Sigmoid colon (tissue), 3 donors: ENCODE measurements at regions not wholly inside any gene's neighbourhood (a gene's known extent, or its start where the extent isn't known, plus 50 kb on each side); places are given as distances from the start of the nearest gene placed in this dataset.

Experiments
- POLR2A ChIP-seq, 2 donors: fragments of 450-650 bp; IDR thresholded peaks; one replicate each; pipeline ENCODE4 v1.6.1; 2016; ENCODE audit warnings: antibody characterized with exemption in 2 of 2, mild to moderate bottlenecking in 2 of 2, moderate library complexity in 2 of 2
- TF ChIP-seq, protein P1 (sequence below), 4 experiments: fragments of 450-650 bp in 3 of 4; fragments of 200-600 bp in 1 of 4; IDR thresholded peaks; one replicate each; pipeline ENCODE4 v1.5.1; 2016 to 2019; ENCODE audit warnings: antibody characterized with exemption in 4 of 4, mild to moderate bottlenecking in 3 of 4, moderate library complexity in 2 of 4

DNA sequence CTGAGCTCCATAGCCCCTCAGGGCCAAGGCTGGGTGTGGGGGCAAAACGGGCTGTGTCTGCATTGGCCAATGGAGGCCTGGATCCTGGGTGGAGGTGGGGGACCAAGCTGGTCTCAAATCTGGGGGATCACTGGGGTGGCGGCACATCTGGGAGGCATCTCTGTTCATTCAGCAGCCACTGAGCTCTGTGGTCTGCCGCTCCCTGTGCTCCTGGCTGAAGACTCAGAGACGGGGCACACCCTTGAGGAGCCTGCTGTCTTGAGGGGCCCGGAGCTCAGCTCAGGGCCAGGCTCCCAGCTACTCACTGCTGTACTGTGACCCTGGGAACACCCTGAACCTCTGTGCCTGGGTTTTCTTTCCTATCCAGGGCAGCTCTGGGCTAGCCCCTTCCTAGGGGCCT is 90.3 kb upstream of the WNT4 start:
- TF ChIP-seq POLR2A (IDR thresholded peaks at IDR 0.05): no peak
- TF ChIP-seq, protein P1, sequence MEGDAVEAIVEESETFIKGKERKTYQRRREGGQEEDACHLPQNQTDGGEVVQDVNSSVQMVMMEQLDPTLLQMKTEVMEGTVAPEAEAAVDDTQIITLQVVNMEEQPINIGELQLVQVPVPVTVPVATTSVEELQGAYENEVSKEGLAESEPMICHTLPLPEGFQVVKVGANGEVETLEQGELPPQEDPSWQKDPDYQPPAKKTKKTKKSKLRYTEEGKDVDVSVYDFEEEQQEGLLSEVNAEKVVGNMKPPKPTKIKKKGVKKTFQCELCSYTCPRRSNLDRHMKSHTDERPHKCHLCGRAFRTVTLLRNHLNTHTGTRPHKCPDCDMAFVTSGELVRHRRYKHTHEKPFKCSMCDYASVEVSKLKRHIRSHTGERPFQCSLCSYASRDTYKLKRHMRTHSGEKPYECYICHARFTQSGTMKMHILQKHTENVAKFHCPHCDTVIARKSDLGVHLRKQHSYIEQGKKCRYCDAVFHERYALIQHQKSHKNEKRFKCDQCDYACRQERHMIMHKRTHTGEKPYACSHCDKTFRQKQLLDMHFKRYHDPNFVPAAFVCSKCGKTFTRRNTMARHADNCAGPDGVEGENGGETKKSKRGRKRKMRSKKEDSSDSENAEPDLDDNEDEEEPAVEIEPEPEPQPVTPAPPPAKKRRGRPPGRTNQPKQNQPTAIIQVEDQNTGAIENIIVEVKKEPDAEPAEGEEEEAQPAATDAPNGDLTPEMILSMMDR (IDR thresholded peaks at IDR 0.05): no peak
